Smooth muscle cell (in vitro differentiated cells): ENCODE measurements at regions not wholly inside any gene's neighbourhood (a gene's known extent, or its start where the extent isn't known, plus 50 kb on each side); places are given as distances from the start of the nearest gene placed in this dataset.

Experiments
- DNase-seq: peaks from one replicate; lab custom pipeline; 2025; ENCODE audit not compliant: unreplicated experiment; lab: John Stamatoyannopoulos, UW
- H2AFZ ChIP-seq: fragments of 200-600 bp; sonication (generic); 2 replicates; pipeline ENCODE4 v1.6.0; 2016; ENCODE audit warnings: antibody characterized with exemption, low read depth, mild to moderate bottlenecking
- H3F3A ChIP-seq: fragments of 200-600 bp; sonication (generic); 2 replicates; pipeline ENCODE4 v1.6.0; 2017; ENCODE audit warnings: antibody characterized with exemption, low read depth
- H3K27ac ChIP-seq: fragments of 200-600 bp; sonication (generic); 2 replicates; pipeline ENCODE4 v1.5.1; 2016; ENCODE audit warnings: low read depth, mild to moderate bottlenecking
- H3K27me3 ChIP-seq: fragments of 200-600 bp; sonication (generic); 2 replicates; pipeline ENCODE4 v1.6.1; 2016; ENCODE audit warnings: low read depth, mild to moderate bottlenecking
- H3K36me3 ChIP-seq: fragments of 200-600 bp; sonication (generic); 2 replicates; pipeline ENCODE4 v1.5.1; 2016; ENCODE audit warnings: low read depth
- H3K4me1 ChIP-seq: fragments of 200-600 bp; sonication (generic); 2 replicates; pipeline ENCODE4 v1.5.1; 2016; ENCODE audit warnings: low read depth
- H3K4me2 ChIP-seq: fragments of 200-600 bp; sonication (generic); 2 replicates; pipeline ENCODE4 v1.6.0; 2016; ENCODE audit warnings: mild to moderate bottlenecking
- H3K4me3 ChIP-seq: fragments of 200-600 bp; sonication (generic); 2 replicates; pipeline ENCODE4 v1.5.1; 2016; ENCODE audit warnings: mild to moderate bottlenecking
- H3K79me2 ChIP-seq: fragments of 200-600 bp; sonication (generic); 2 replicates; pipeline ENCODE4 v1.6.0; 2016; ENCODE audit warnings: low read depth, mild to moderate bottlenecking
- H3K9ac ChIP-seq: fragments of 200-600 bp; sonication (generic); 2 replicates; pipeline ENCODE4 v1.6.0; 2016; ENCODE audit warnings: low read depth
- H3K9me3 ChIP-seq: fragments of 200-600 bp; sonication (generic); replicated peaks from 2 replicates; pipeline ENCODE4 v1.5.1; 2016; ENCODE audit warnings: low read depth
- H4K20me1 ChIP-seq: fragments of 200-600 bp; sonication (generic); 2 replicates; pipeline ENCODE4 v1.6.0; 2016; ENCODE audit warnings: low read depth
- CTCF ChIP-seq: fragments of 200-600 bp; sonication (generic); IDR thresholded peaks from 2 replicates; pipeline ENCODE4 v1.5.1; 2017; ENCODE audit warnings: borderline replicate concordance, mild to moderate bottlenecking, antibody characterized with exemption; ENCODE audit not compliant: insufficient read depth, poor library complexity, severe bottlenecking
- WGBS: methylation state at CpG from one replicate; pipeline ENCODE4 v1.1.7; 2016; ENCODE audit warnings: low lambda C conversion rate; 5-methylcytosine and 5-hydroxymethylcytosine counted together

GRCh38 chr7:32137059-32137458 is 66.9 kb upstream of the PDE1C start:
- Histone ChIP-seq H3K9me3 (no peaks in the 10 kb centered on the region), H3K9ac (no peak overlapping the region), H3K79me2 (no peaks in the 10 kb centered on the region), H2AFZ (no peak overlapping the region), H3K27me3 (no peaks in the 10 kb centered on the region), H4K20me1 (no peaks in the 10 kb centered on the region), H3K36me3 (no peaks in the 10 kb centered on the region), H3K27ac (no peak overlapping the region), H3F3A (no peaks in the 10 kb centered on the region), H3K4me1 (no peaks in the 10 kb centered on the region), H3K4me3 (no peak overlapping the region), H3K4me2 (no peak overlapping the region)
- 83% methylated on average over 2 of the region's 2 CpGs for WGBS
- TF ChIP-seq CTCF, result no peak
- DNase-seq, result no peak

GRCh38 chr7:32131091-32131490 is 60.9 kb upstream of the PDE1C start:
- Histone ChIP-seq H3K4me3 (no peak overlapping the region), H3K4me2 (no peak overlapping the region), H3F3A (no peaks in the 10 kb centered on the region), H3K4me1 (no peaks in the 10 kb centered on the region), H3K9ac (no peak overlapping the region), H3K36me3 (no peaks in the 10 kb centered on the region), H3K27ac (no peak overlapping the region), H2AFZ (no peak overlapping the region), H3K27me3 (no peaks in the 10 kb centered on the region), H3K79me2 (no peaks in the 10 kb centered on the region), H3K9me3 (no peaks in the 10 kb centered on the region), H4K20me1 (no peaks in the 10 kb centered on the region)
- TF ChIP-seq CTCF, result no peak
- 45% methylated on average over 1 of the region's 1 CpG for WGBS
- DNase-seq, result no peak

- H3K4me2 ChIP-seq, result no peak overlapping the region
- H3K9me3 ChIP-seq, result no peaks in the 10 kb centered on the region
- no peak for DNase-seq
- no peak overlapping the region for H3K9ac ChIP-seq
- no peak for TF ChIP-seq CTCF
- WGBS, result 28% methylated on average over 1 of the region's 1 CpG
- H3K4me3 ChIP-seq, result no peak overlapping the region
- no peaks in the 10 kb centered on the region for H3K36me3 ChIP-seq
- no peaks in the 10 kb centered on the region for H4K20me1 ChIP-seq
- H2AFZ ChIP-seq, result no peak overlapping the region
- no peaks in the 10 kb centered on the region for H3K4me1 ChIP-seq
- no peaks in the 10 kb centered on the region for H3F3A ChIP-seq
- no peak overlapping the region for H3K27ac ChIP-seq
- no peaks in the 10 kb centered on the region for H3K79me2 ChIP-seq
- H3K27me3 ChIP-seq, result no peaks in the 10 kb centered on the region
These were observed 56.6 kb upstream of the PDE1C start for GRCh38 chr7:32126843-32127242.
